HG02642 (cell line): ENCODE measurements at regions not wholly inside any gene's neighbourhood (a gene's known extent, or its start where the extent isn't known, plus 50 kb on each side); places are given as distances from the start of the nearest gene placed in this dataset.
"Not testable (repeated sequence)": the region's sequence is repeated elsewhere in the genome, so short reads cannot be mapped to it uniquely, and the experiment has no call there.

ENCODE experiments used
- ATAC-seq: cut with Tn5 transposase; IDR thresholded peaks from one replicate; pipeline ENCODE4 v1.9.1; 2021; ENCODE audit warnings: mild to moderate bottlenecking; ENCODE audit not compliant: unreplicated experiment, poor library complexity

- no peak for ATAC-seq
These were observed 212.0 kb downstream of the RPAP3 start for GRCh38 chr12:47493801-47494200.

GRCh38 chr12:47491516-47492305, 214.1 kb downstream of the RPAP3 start:
- ATAC-seq, result no peak

- ATAC-seq, result no peak
These were observed 216.9 kb downstream of the RPAP3 start for GRCh38 chr12:47488888-47489287.

GRCh38 chr12:47481041-47481440, 224.8 kb downstream of the RPAP3 start:
- ATAC-seq, result no peak

- no peak for ATAC-seq
These were observed 227.4 kb downstream of the RPAP3 start for GRCh38 chr12:47478426-47478825.

- no peak for ATAC-seq
These were observed 232.7 kb downstream of the RPAP3 start for GRCh38 chr12:47473091-47473490.

- not testable (repeated sequence) for ATAC-seq
These were observed 235.5 kb downstream of the RPAP3 start for GRCh38 chr12:47470349-47470748.

- ATAC-seq, result not testable (repeated sequence)
These were observed 241.9 kb downstream of the RPAP3 start for GRCh38 chr12:47463918-47464317.

GRCh38 chr12:47458279-47458678, 247.6 kb downstream of the RPAP3 start:
- no peak for ATAC-seq

GRCh38 chr12:47449797-47450196, 256.0 kb downstream of the RPAP3 start:
- ATAC-seq, result no peak

- no peak for ATAC-seq
These were observed 263.5 kb downstream of the RPAP3 start for GRCh38 chr12:47442310-47442709.

GRCh38 chr12:47441490-47441889, 264.3 kb downstream of the RPAP3 start:
- no peak for ATAC-seq

GRCh38 chr12:47438175-47438574, 267.7 kb downstream of the RPAP3 start:
- ATAC-seq, result no peak

- ATAC-seq, result no peak
These were observed 268.3 kb downstream of the RPAP3 start for GRCh38 chr12:47437570-47437969.

GRCh38 chr12:47433876-47434275, 272.0 kb downstream of the RPAP3 start:
- no peak for ATAC-seq

GRCh38 chr12:47426678-47427309, 279.0 kb downstream of the RPAP3 start:
- ATAC-seq, result not testable (repeated sequence)

- ATAC-seq, result no peak
These were observed 283.2 kb downstream of the RPAP3 start for GRCh38 chr12:47422611-47423010.

GRCh38 chr12:47419497-47419896, 286.3 kb downstream of the RPAP3 start:
- ATAC-seq, result no peak

GRCh38 chr12:47417955-47418354, 287.9 kb downstream of the RPAP3 start:
- ATAC-seq, result no peak

GRCh38 chr12:47417121-47417520, 288.7 kb downstream of the RPAP3 start:
- ATAC-seq, result no peak

- no peak for ATAC-seq
These were observed 290.8 kb downstream of the RPAP3 start for GRCh38 chr12:47415054-47415453.

GRCh38 chr12:47414511-47414910, 291.3 kb downstream of the RPAP3 start:
- no peak for ATAC-seq
